HCT116 (cell line): ENCODE measurements at regions not wholly inside any gene's neighbourhood (a gene's known extent, or its start where the extent isn't known, plus 50 kb on each side); places are given as distances from the start of the nearest gene placed in this dataset.

Experiments used
- ATAC-seq: fragments of 200-7000 bp; cut with Tn5 transposase; 2 replicates; pipeline ENCODE4 v1.9.1; 2020; ENCODE audit warnings: mild to moderate bottlenecking, moderate library complexity
- BruUV-seq: library from RNA; stranded (reverse); fragments of 400-500 nt; replicated peaks from 2 replicates; lab custom pipeline; 2021; lab: Mats Ljungman, UMichigan
- CTCF ChIA-PET: fragments of 300-600 bp; sonication (Branson Sonifier 250); formaldehyde crosslinking; loops from one replicate; lab custom pipeline; 2021; ENCODE audit warnings: antibody characterized with exemption; lab: Charles Lee
- POLR2A ChIA-PET: fragments of 300-600, 350-600 bp; sonication (Branson Sonifier 250); formaldehyde crosslinking; loops from one replicate; lab custom pipeline; 2021; ENCODE audit warnings: antibody characterized with exemption; lab: Charles Lee
- RAD21 ChIA-PET, 2 experiments: fragments of 300-600 bp; sonication (Branson Sonifier 250); formaldehyde crosslinking; loops; one replicate each; lab custom pipeline; 2023; ENCODE audit warnings: low total read pairs in 2 of 2; ENCODE audit not compliant: uncharacterized antibody in 2 of 2, unreplicated experiment in 2 of 2, low non-redundant PET in 1 of 2; lab: Charles Lee
- DNase-seq: peaks from one replicate; pipeline ENCODE4 v3.0.0-alpha.2; 2010; ENCODE audit warnings: low read depth, low spot score
- H2AFZ ChIP-seq: fragments of 200-600 bp; shearing (Covaris generic), sonication (generic); 2 replicates; pipeline ENCODE4 v1.6.1; 2017; ENCODE audit warnings: low read depth, mixed run types, mixed read lengths, antibody characterized with exemption, low read length; ENCODE audit not compliant: poor library complexity, severe bottlenecking
- H3K27ac ChIP-seq: 2 replicates; pipeline ENCODE4 v1.5.1; 2012; ENCODE audit warnings: low read depth, low read length
- H3K27me3 ChIP-seq: fragments of 200-600 bp; sonication (generic); 2 replicates; pipeline ENCODE4 v1.6.1; 2016; ENCODE audit warnings: mixed run types, low read length, mixed read lengths; ENCODE audit not compliant: insufficient read depth
- H3K36me3 ChIP-seq, 2 experiments: fragments of 200-500 bp in 1 of 2; fragments of 200-600 bp in 1 of 2; sonication (Bioruptor generic) in 1 of 2; sonication (generic) in 1 of 2; 2 replicates each; pipeline versions ENCODE4 v1.5.1 to v1.6.1; 2014 to 2016; ENCODE audit warnings: low read length in 2 of 2, inconsistent platforms in 1 of 2, mixed read lengths in 1 of 2, mixed run types in 1 of 2; ENCODE audit not compliant: insufficient read depth in 2 of 2, control insufficient read depth in 1 of 2
- H3K4me1 ChIP-seq, 2 experiments: fragments of 200-600 bp in 1 of 2; sonication (generic) in 1 of 2; 2 replicates each; pipeline versions ENCODE4 v1.5.1 to v1.6.1; 2012 to 2017; ENCODE audit warnings: low read length in 2 of 2, inconsistent platforms in 1 of 2, mild to moderate bottlenecking in 1 of 2, mixed read lengths in 1 of 2, mixed run types in 1 of 2, moderate library complexity in 1 of 2; ENCODE audit not compliant: insufficient read depth in 2 of 2, control insufficient read depth in 1 of 2
- H3K4me2 ChIP-seq: fragments of 200-600 bp; sonication (generic); 2 replicates; pipeline ENCODE4 v1.6.1; 2017; ENCODE audit warnings: mixed run types, low read length, mixed read lengths
- H3K4me3 ChIP-seq, 2 experiments: fragments of 200-600 bp in 1 of 2; sonication (generic) in 1 of 2; replicated peaks in 1 of 2; 2 replicates each; pipeline ENCODE4 v1.5.1; 2011 to 2016; ENCODE audit warnings: low read length in 2 of 2, control low read depth in 1 of 2, low read depth in 1 of 2, mild to moderate bottlenecking in 1 of 2, mixed read lengths in 1 of 2, mixed run types in 1 of 2
- H3K79me2 ChIP-seq: fragments of 200-600 bp; sonication (generic); 2 replicates; pipeline ENCODE4 v1.6.1; 2017; ENCODE audit warnings: mild to moderate bottlenecking, mixed run types, low read length, moderate library complexity, mixed read lengths; ENCODE audit not compliant: insufficient read depth
- H3K9ac ChIP-seq: fragments of 200-600 bp; sonication (generic); 2 replicates; pipeline ENCODE4 v1.6.1; 2016; ENCODE audit warnings: low read length, mixed read lengths
- H3K9me2 ChIP-seq: fragments of 200-600 bp; sonication (generic), shearing (Covaris generic); 2 replicates; pipeline ENCODE4 v1.6.1; 2017; ENCODE audit warnings: mixed run types, mild to moderate bottlenecking, moderate library complexity; ENCODE audit not compliant: insufficient read depth
- H3K9me3 ChIP-seq, 2 experiments: fragments of 200-500 bp in 1 of 2; fragments of 200-600 bp in 1 of 2; sonication (Bioruptor generic) in 1 of 2; sonication (generic) in 1 of 2; 2 replicates each; pipeline ENCODE4 v1.6.1; 2014 to 2017; ENCODE audit warnings: low read length in 2 of 2, mixed read lengths in 2 of 2, inconsistent platforms in 1 of 2, low read depth in 1 of 2, mild to moderate bottlenecking in 1 of 2, mixed run types in 1 of 2, moderate library complexity in 1 of 2; ENCODE audit not compliant: control insufficient read depth in 1 of 2, insufficient read depth in 1 of 2
- H4K20me1 ChIP-seq: fragments of 200-600 bp; sonication (generic), shearing (Covaris generic); 2 replicates; pipeline ENCODE4 v1.6.1; 2017; ENCODE audit warnings: mixed run types, mild to moderate bottlenecking, moderate library complexity; ENCODE audit not compliant: insufficient read depth
- CBX3 ChIP-seq: IDR thresholded peaks from 2 replicates; pipeline ENCODE4 v1.6.1; 2012; ENCODE audit warnings: low read depth
- CEBPB ChIP-seq: IDR thresholded peaks from 2 replicates; pipeline ENCODE4 v1.6.1; 2012; ENCODE audit warnings: low read depth
- ELF1 ChIP-seq: IDR thresholded peaks from 2 replicates; pipeline ENCODE4 v1.6.1; 2012; ENCODE audit warnings: low read depth, borderline replicate concordance
- EZH2 ChIP-seq: fragments of 200-600 bp; sonication (generic); IDR thresholded peaks from 2 replicates; pipeline ENCODE4 v1.6.1; 2017; ENCODE audit warnings: antibody characterized with exemption, mixed run types
- EZH2phosphoT487 ChIP-seq: fragments of 200-600 bp; IDR thresholded peaks from 2 replicates; pipeline ENCODE4 v1.6.1; 2018; ENCODE audit warnings: antibody characterized with exemption, borderline replicate concordance
- FOSL1 ChIP-seq: IDR thresholded peaks from 2 replicates; pipeline ENCODE4 v1.6.1; 2012; ENCODE audit warnings: low read depth
- MAX ChIP-seq: IDR thresholded peaks from 2 replicates; pipeline ENCODE4 v1.6.1; 2012
- POLR2A ChIP-seq: IDR thresholded peaks from 2 replicates; pipeline ENCODE4 v1.7.0; 2011; ENCODE audit warnings: borderline replicate concordance; ENCODE audit not compliant: insufficient read depth, insufficient read length; ENCODE audit errors: extremely low read depth
- REST ChIP-seq: IDR thresholded peaks from 2 replicates; pipeline ENCODE4 v1.6.1; 2012; ENCODE audit warnings: low read depth
- SIN3A ChIP-seq: IDR thresholded peaks from 2 replicates; pipeline ENCODE4 v1.6.1; 2012; ENCODE audit warnings: low read depth
- SP1 ChIP-seq: IDR thresholded peaks from 2 replicates; pipeline ENCODE4 v1.6.1; 2012; ENCODE audit warnings: low read depth
- SRF ChIP-seq: IDR thresholded peaks from 2 replicates; pipeline ENCODE4 v1.6.1; 2012; ENCODE audit warnings: low read depth
- TCF7L2 ChIP-seq: IDR thresholded peaks from 2 replicates; pipeline ENCODE4 v1.7.0; 2011; ENCODE audit warnings: borderline replicate concordance, inconsistent platforms; ENCODE audit not compliant: insufficient read depth, insufficient read length; ENCODE audit errors: extremely low read depth
- ZFX ChIP-seq: fragments of 450-650 bp; IDR thresholded peaks from 2 replicates; pipeline ENCODE4 v1.6.1; 2017
- intact Hi-C: fragments of 100-400 bp; cut with micrococcal nuclease; formaldehyde crosslinking; loops from 2 replicates; pipeline ENCODE4 v1.10.0; 2022

GRCh38 chr4:124065936-124066335 is 646.6 kb downstream of the ANKRD50 start:
- H3K27me3 ChIP-seq: no peaks in the 10 kb centered on the region
- no peak overlapping the region for H2AFZ ChIP-seq
- no peak overlapping the region for H3K4me2 ChIP-seq
- peaks cover 4% of the 10 kb centered on the region; the same call in 1 of the 2 replicates for H3K9me2 ChIP-seq
- no peak for ATAC-seq
- H4K20me1 ChIP-seq: no peaks in the 10 kb centered on the region
- no peaks in the 10 kb centered on the region for H3K36me3 ChIP-seq
- intact Hi-C loops: no loop called here
- no peaks in the 10 kb centered on the region for H3K4me1 ChIP-seq
- H3K4me3 ChIP-seq: no peak overlapping the region
- DNase-seq: no peak
- peaks cover 0 to 7% of the 10 kb centered on the region in 2 experiments; a peak in 1 of 4 replicates for H3K9me3 ChIP-seq
- H3K9ac ChIP-seq: no peak overlapping the region
- ChIA-PET CTCF (no interaction called here), POLR2A (no interaction called here), RAD21 (no interaction called here)
- no peak overlapping the region for H3K27ac ChIP-seq
- TF ChIP-seq REST: no peak
- TF ChIP-seq SRF: no peak
- TF ChIP-seq POLR2A: no peak
- no peak for TF ChIP-seq SP1
- no peak for TF ChIP-seq SIN3A
- TF ChIP-seq ZFX: no peak
- TF ChIP-seq CEBPB: no peak
- TF ChIP-seq TCF7L2: no peak
- TF ChIP-seq ELF1: no peak
- TF ChIP-seq MAX: no peak
- TF ChIP-seq EZH2: no peak
- TF ChIP-seq CBX3: no peak
- no peak for TF ChIP-seq FOSL1
- no peak for TF ChIP-seq EZH2phosphoT487
- TF ChIP-seq, all 23 proteins: peak for 0
- no peaks in the 10 kb centered on the region for H3K79me2 ChIP-seq
- BruUV-seq: no TSS peak
